Left ventricle myocardium superior (tissue), 1 donor: ENCODE measurements at regions not wholly inside any gene's neighbourhood (a gene's known extent, or its start where the extent isn't known, plus 50 kb on each side); places are given as distances from the start of the nearest gene placed in this dataset.

Experiments used
- ATAC-seq: fragments of 200-7000 bp; cut with Tn5 transposase; one replicate; pipeline ENCODE4 v1.9.1; 2020; ENCODE audit warnings: mild to moderate bottlenecking, moderate library complexity
- DNase-seq: peaks from one replicate; pipeline ENCODE4 v3.0.0-alpha.2; 2020
- intact Hi-C: fragments of 100-400 bp; cut with micrococcal nuclease; formaldehyde crosslinking; loops from one replicate; pipeline ENCODE4 v1.11.0; 2022
- donor health status: DM: no; HTN: yes; CAD: no; lungs with severe emphysema.

GRCh38 chr15:77786181-77786890 is 153.6 kb upstream of the LINGO1 start:
- intact Hi-C loops, result no loop called here
- ATAC-seq (peak; percentile 48), DNase-seq (no peak)

DNA sequence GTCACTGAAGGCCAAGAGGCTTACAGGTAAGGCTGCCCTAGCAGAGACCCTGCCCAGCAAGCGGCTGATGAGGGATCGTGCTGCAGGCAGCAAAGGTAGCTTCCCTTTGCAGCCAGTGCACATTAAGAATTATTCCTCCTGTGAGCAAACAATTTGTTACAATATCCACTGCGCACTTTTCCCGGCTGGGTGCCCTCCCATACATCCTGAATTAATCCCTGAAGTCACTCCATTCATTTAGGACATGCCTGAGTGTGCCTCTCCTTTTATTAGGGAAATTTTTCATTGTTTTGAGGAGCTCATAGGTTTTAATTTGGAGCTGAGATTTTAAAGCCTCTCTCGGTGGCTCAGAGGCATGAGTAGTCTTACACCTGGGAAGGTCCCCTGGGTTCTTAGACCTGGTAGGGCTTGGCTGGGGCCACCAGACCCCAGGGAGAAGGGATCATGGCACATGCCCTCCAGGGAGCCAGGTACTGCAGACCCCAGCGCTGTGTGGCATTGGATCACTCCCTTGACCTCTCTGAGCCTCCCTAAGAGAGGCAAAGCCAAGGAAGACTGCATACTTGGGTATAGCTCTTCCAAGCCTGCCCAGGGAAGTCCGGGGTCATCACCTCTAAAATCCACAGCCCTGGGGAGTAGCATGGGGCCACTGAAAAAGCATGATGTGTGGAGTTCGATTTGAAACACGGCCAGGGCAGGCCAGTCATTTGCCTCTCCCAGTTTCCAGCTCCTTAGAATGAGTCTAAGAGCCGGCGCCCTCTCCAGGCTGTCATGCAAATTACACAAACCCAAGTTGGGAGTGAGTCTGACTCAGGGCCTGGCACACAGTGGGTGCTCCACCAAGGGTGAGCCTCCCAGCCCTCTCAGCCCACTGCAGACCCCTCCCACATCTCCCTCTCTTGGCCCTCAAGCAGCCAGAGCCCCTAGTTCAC is 151.9 kb upstream of the LINGO1 start:
- intact Hi-C loops, result no loop called here
- ATAC-seq, result no peak
- DNase-seq, result no peak

- no peak for ATAC-seq
- DNase-seq, result no peak
- intact Hi-C loops, result no loop called here
These were observed 150.9 kb upstream of the LINGO1 start for GRCh38 chr15:77783636-77784035.

DNA sequence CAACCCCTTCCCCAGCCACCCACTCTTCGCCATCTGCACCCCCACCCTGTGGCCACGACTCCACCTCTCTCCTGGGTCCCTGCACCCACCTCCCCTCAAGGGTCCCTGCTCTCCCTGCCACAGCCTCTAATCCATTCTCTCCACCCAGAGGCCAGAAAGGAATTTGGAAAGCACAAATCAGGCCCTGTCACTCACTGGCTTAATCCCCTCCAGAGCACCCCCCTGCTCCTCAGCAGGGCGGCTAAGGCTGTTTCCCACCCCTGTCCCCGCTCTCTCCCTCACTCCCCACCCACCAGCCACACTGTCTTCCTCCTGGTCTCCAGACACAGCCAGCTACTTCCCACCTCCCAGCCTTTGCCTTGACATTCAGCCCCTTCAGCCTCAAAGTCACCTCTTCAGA is 150.0 kb upstream of the LINGO1 start:
- intact Hi-C loops, result no loop called here
- ATAC-seq (no peak), DNase-seq (no peak)

- DNase-seq (no peak), ATAC-seq (no peak)
- intact Hi-C loops, result no loop called here
These were observed 149.2 kb upstream of the LINGO1 start for GRCh38 chr15:77781946-77782240.

- intact Hi-C loops, result no loop called here
- ATAC-seq (no peak), DNase-seq (no peak)
These were observed 148.6 kb upstream of the LINGO1 start for GRCh38 chr15:77781151-77781945.

- DNase-seq (no peak), ATAC-seq (no peak)
These were observed 146.1 kb upstream of the LINGO1 start for GRCh38 chr15:77778802-77779201.

GRCh38 chr15:77775837-77776236 is 143.1 kb upstream of the LINGO1 start:
- intact Hi-C loops, result no loop called here
- ATAC-seq, result no peak
- no peak for DNase-seq

More at GRCh38 chr15:77778802-77779201, 146.1 kb upstream of the LINGO1 start:
- intact Hi-C loops, result no loop called here

DNA sequence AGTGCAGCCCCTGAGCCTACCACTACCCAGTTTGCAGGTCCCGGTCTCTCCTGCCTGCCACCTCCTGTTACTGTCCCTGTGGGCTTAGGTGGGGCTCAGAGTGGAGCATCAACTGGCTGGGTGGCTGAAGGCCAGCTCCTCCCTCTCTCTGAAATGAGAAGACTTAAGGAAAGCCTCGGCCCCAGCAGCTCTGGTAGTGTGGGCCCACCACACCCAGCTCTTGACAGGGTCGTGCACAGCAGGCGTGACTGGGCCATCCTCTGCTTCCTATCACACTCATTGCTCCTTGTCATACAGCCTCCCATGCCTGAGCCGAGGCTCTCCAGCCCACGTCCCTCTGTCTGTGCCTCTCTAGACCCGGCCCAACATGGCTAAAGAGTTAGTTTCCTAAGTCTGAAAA is 142.7 kb upstream of the LINGO1 start:
- DNase-seq (no peak), ATAC-seq (no peak)
- intact Hi-C loops, result no loop called here

DNA sequence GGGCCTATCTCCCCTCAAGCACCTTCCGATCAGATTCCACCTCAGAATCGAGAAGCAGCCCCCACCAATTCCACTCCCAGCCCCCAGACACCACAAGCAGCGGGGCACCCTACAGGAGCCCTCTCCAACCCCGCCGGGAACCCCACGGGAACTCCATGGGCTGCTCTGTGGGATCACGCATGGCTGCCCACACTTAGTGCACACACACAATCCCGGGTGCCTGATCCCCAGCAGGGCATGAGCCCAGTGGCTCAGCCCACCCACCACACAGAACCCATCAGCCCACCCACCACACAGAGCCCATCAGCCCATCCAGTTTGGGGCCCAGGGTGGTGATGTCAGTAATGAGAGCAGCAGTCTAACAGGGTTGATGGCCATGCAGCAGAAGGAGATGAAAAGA is 141.6 kb upstream of the LINGO1 start:
- ATAC-seq (no peak), DNase-seq (no peak)
- intact Hi-C loops, result no loop called here

GRCh38 chr15:77773903-77774302 is 141.2 kb upstream of the LINGO1 start:
- no peak for ATAC-seq
- DNase-seq, result no peak
- intact Hi-C loops, result no loop called here

DNA sequence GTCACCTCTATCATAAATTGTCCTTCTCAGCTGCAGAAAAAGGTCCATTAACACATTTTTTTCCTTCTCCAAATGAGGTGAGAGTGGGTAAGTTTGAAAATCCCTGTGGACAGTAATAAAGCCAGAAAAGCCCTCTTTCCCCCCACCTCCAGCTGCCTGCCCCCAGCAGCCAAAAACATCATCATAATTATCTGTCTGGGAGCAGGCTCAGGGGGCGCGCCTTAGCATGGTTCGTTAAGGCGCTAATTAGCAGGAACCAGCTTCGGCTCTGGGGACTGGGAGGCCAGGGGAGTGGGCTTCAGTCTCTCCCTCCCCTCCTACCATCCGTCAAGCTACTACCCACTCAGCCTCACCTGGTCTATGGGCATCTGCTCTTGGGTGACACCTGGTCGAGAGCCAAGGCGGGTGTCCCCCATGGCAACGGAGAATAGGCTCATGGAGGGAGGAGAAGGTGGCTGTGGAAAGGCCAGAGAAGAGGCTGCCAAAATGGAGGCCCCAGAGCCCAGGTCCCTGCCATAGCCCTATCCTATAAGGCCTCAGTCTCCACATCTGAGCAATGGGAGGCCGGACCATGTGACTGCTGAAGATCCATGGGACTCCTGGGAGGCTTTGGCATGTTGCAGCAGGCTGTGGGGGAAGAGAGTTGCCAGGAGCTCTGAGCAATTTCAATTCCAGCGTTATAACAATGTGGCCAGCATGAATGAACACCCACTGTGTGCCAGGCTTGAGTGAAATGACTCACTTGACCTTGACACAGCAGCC is 140.1 kb upstream of the LINGO1 start:
- no peak for DNase-seq
- intact Hi-C loops, result no loop called here
- ATAC-seq, result no peak

DNA sequence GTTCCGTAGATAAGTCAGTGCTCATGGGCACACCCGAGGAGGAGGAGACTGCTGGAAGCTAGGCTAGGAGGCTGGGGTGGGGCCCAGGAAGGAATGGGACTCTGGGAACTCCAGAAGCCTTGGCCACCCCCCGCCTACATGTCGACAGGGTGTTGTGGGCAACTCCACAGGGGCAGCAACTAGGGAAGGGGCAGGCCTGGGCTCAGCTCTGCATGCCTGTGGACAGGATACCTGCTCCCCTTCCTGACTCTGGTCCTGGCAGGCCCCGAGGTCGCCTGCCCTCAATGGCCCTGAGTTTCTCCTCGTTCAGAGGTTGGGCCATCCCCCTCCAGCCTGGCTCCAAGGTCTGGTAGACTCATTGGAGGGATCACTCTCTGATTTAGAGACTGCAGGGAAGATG is 138.9 kb upstream of the LINGO1 start:
- DNase-seq (no peak), ATAC-seq (no peak)
- intact Hi-C loops, result no loop called here

GRCh38 chr15:77769700-77770099 is 137.0 kb upstream of the LINGO1 start:
- ATAC-seq (no peak), DNase-seq (no peak)
- intact Hi-C loops, result no loop called here

GRCh38 chr15:77768521-77769078 is 135.9 kb upstream of the LINGO1 start:
- ATAC-seq, result no peak
- intact Hi-C loops, result no loop called here
- DNase-seq, result no peak

DNA sequence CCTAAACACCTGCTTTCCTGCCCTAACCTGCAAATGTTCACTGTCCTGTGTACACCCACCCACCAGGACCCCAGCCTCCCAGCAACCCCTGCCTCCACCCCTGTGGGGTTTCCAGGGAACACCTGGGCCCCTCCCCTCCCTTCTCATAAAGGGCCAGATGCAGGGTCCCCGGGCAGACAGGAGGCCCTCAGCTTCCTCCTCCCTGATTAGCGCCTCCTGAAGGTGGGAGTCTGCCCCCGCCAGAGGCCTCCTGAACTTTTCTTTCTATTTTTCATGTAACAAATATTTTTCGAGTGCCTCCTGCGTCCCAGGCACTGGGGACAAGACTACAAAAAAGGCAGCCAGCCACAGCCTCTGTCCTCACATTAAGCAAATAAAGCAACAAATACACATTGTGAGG is 135.4 kb upstream of the LINGO1 start:
- intact Hi-C loops, result no loop called here
- ATAC-seq (no peak), DNase-seq (no peak)

DNA sequence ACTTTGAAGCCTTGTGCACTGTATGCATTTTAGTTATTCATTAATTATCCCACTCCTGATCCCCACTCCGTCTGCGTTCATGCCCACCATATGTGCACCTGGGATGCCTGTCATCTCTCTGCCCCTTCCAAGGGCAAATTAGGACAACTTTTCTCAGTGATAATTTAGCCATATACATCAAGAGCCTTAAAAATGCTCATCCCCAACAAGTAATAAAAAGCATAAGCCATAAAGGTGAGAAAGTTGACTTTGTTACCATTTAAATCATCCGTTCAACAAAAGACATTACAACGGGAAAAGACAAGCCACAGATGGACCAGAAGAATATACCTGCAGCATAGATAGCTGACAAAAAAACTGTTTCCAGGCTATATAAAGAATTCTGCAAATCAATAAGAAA is 131.4 kb upstream of the LINGO1 start:
- no peak for ATAC-seq
- intact Hi-C loops, result no loop called here
- no peak for DNase-seq

- DNase-seq (no peak), ATAC-seq (no peak)
- intact Hi-C loops, result no loop called here
These were observed 130.1 kb upstream of the LINGO1 start for GRCh38 chr15:77762747-77763355.
